ENCODE measurements at regions not wholly inside any gene's neighbourhood (a gene's known extent, or its start where the extent isn't known, plus 50 kb on each side); places are given as distances from the start of the nearest gene placed in this dataset.

DNA sequence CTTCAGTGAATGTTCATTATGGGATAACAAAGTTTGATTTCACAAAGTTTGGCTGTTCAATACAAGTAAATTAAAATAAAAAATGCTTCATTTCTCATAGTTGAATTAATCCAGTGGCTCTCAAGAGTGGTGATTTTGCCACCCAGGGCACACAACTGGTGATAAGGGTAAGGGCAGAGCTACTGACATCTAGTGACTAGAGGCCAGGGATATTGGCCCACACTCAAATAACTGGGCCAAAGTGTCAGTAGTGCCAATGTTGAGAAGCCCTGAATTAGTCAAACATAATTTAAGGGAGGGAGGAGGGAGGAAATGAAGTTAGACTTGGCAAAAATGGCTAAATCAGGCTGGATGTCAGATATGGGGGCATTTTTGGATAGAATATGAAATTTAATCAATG lies 880.5 kb upstream of the ADGRL4 start:
- H3K36me3 ChIP-seq (replicated peaks in 1 of 2; ENCODE audit: control insufficient read depth in 1 of 2, insufficient read depth in 2 of 2, low read length in 2 of 2) = no peaks in the 10 kb centered on the region
- no peak overlapping the region for H3K4me2 ChIP-seq (ENCODE audit: low read depth, low read length)
- no peak overlapping the region for H3K27ac ChIP-seq (ENCODE audit: extremely low read length, insufficient read depth, low read length)
- H4K20me1 ChIP-seq (ENCODE audit: insufficient read depth, low read length) = no peaks in the 10 kb centered on the region
- H3K9me3 ChIP-seq (ENCODE audit: low read length) = peaks cover 59% of the 10 kb centered on the region
- TF ChIP-seq ZNF337 (CRISPR knock-in tag; IDR thresholded peaks at IDR 0.05; ENCODE audit: borderline replicate concordance, low read depth) (no peak), ZNF543 (CRISPR knock-in tag; IDR thresholded peaks at IDR 0.05) (no peak), NR1H2 (CRISPR knock-in tag; IDR thresholded peaks at IDR 0.05; ENCODE audit: borderline replicate concordance, low read depth) (no peak)
- FAIRE-seq (no peak), DNase-seq (ENCODE audit: low spot score) (no peak), ATAC-seq (no peak)
- H3K27me3 ChIP-seq (ENCODE audit: control insufficient read depth in 1 of 2, insufficient read depth in 2 of 2, low read length in 2 of 2) = no peaks in the 10 kb centered on the region
- intact Hi-C loops (cut with micrococcal nuclease; ENCODE audit: unreplicated experiment) = no loop called here
- no peak overlapping the region for H2AFZ ChIP-seq (ENCODE audit: low read length)
- no peaks in the 10 kb centered on the region for H3K4me1 ChIP-seq (ENCODE audit: insufficient read depth, low read length)
- no peak overlapping the region for H3K9ac ChIP-seq (ENCODE audit: insufficient read depth, low read depth, low read length)
- BruUV-seq (replicated peaks) = no TSS peak
- H3K4me3 ChIP-seq (replicated peaks in 1 of 3; ENCODE audit: insufficient read depth in 1 of 3, low read depth in 2 of 3, low read length in 3 of 3) = no peak overlapping the region
- ChIA-PET POLR2A (no interaction called here), CTCF (ENCODE audit: low intra/inter-chr PET ratio, low total read pairs) (no interaction called here)
- in situ Hi-C loops (cut with HindIII; ENCODE audit: extremely low pct_ligation_motif_present, low pct_unique_long_range_greater_than_20kb) = no loop called here
- H3K79me2 ChIP-seq (ENCODE audit: insufficient read depth, low read length) = no peaks in the 10 kb centered on the region

DNA sequence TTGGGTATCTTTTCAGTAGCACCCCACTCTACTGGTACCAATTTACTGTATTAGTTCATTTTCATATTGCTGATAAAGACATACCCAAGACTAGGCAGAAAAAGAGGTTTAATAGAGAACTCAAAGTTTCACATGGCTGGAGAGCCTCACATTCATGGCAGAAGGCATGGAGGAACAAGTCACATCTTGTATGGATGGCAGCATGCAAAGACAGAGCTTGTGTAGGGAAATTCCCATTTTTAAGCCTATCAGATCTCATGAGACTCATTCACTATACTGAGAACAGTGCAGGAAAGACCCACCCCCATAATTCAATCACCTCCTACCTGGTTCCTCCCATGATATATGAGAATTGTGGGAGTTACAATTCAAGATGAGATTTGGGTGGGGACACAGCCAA lies 878.6 kb upstream of the ADGRL4 start:
- in situ Hi-C loops (cut with HindIII; ENCODE audit: extremely low pct_ligation_motif_present, low pct_unique_long_range_greater_than_20kb) = no loop called here
- intact Hi-C loops (cut with micrococcal nuclease; ENCODE audit: unreplicated experiment) = no loop called here
- no peak for DNase-seq (ENCODE audit: low spot score)
- H4K20me1 ChIP-seq (ENCODE audit: insufficient read depth, low read length) = no peaks in the 10 kb centered on the region
- H3K79me2 ChIP-seq (ENCODE audit: insufficient read depth, low read length) = no peaks in the 10 kb centered on the region
- CTCF ChIA-PET (ENCODE audit: low intra/inter-chr PET ratio, low total read pairs) = no interaction called here
- no peak overlapping the region for H3K4me3 ChIP-seq (replicated peaks in 1 of 3; ENCODE audit: insufficient read depth in 1 of 3, low read depth in 2 of 3, low read length in 3 of 3)
- H3K36me3 ChIP-seq (replicated peaks in 1 of 2; ENCODE audit: control insufficient read depth in 1 of 2, insufficient read depth in 2 of 2, low read length in 2 of 2) = no peaks in the 10 kb centered on the region
- peaks cover 72% of the 10 kb centered on the region for H3K9me3 ChIP-seq (ENCODE audit: low read length)
- no peak for FAIRE-seq
- POLR2A ChIA-PET = no interaction called here
- H2AFZ ChIP-seq (ENCODE audit: low read length) = no peak overlapping the region
- no peaks in the 10 kb centered on the region for H3K4me1 ChIP-seq (ENCODE audit: insufficient read depth, low read length)
- H3K27ac ChIP-seq (ENCODE audit: extremely low read length, insufficient read depth, low read length) = no peak overlapping the region
- no peak overlapping the region for H3K4me2 ChIP-seq (ENCODE audit: low read depth, low read length)
- no peak for ATAC-seq
- H3K9ac ChIP-seq (ENCODE audit: insufficient read depth, low read depth, low read length) = no peak overlapping the region
- BruUV-seq (replicated peaks) = no TSS peak
- no peaks in the 10 kb centered on the region for H3K27me3 ChIP-seq (ENCODE audit: control insufficient read depth in 1 of 2, insufficient read depth in 2 of 2, low read length in 2 of 2)
- TF ChIP-seq ZBTB14 (CRISPR knock-in tag; IDR thresholded peaks at IDR 0.05) (no peak), DR1 (CRISPR knock-in tag; IDR thresholded peaks at IDR 0.05) (no peak), ZNF136 (CRISPR knock-in tag; IDR thresholded peaks at IDR 0.05; ENCODE audit: low read depth) (no peak), PRMT3 (CRISPR knock-in tag; IDR thresholded peaks at IDR 0.05; ENCODE audit: borderline replicate concordance, low read depth) (no peak), ZNF224 (CRISPR knock-in tag; IDR thresholded peaks at IDR 0.05) (no peak), NAIF1 (CRISPR knock-in tag; IDR thresholded peaks at IDR 0.05; ENCODE audit: borderline replicate concordance) (no peak), ZFAT (CRISPR knock-in tag; conservative IDR thresholded peaks at IDR 0.05) (no peak), HOXA3 (CRISPR knock-in tag; IDR thresholded peaks at IDR 0.05) (no peak), NR0B2 (CRISPR knock-in tag; IDR thresholded peaks at IDR 0.05) (no peak)
- TF ChIP-seq, protein P1, sequence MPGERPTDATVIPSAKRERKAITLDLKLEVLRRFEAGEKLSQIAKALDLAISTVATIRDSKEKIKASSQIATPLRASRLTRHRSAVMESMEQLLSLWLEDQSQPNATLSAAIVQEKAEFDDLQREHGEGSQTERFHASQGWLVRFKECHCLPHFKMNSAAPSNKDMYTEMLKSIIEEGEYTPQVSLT (CRISPR knock-in tag; IDR thresholded peaks at IDR 0.05; ENCODE audit: borderline replicate concordance, low read depth) = no peak
- TF ChIP-seq, protein P2, sequence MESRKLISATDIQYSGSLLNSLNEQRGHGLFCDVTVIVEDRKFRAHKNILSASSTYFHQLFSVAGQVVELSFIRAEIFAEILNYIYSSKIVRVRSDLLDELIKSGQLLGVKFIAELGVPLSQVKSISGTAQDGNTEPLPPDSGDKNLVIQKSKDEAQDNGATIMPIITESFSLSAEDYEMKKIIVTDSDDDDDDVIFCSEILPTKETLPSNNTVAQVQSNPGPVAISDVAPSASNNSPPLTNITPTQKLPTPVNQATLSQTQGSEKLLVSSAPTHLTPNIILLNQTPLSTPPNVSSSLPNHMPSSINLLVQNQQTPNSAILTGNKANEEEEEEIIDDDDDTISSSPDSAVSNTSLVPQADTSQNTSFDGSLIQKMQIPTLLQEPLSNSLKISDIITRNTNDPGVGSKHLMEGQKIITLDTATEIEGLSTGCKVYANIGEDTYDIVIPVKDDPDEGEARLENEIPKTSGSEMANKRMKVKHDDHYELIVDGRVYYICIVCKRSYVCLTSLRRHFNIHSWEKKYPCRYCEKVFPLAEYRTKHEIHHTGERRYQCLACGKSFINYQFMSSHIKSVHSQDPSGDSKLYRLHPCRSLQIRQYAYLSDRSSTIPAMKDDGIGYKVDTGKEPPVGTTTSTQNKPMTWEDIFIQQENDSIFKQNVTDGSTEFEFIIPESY (CRISPR knock-in tag; IDR thresholded peaks at IDR 0.05) = no peak
- TF ChIP-seq, protein P3, sequence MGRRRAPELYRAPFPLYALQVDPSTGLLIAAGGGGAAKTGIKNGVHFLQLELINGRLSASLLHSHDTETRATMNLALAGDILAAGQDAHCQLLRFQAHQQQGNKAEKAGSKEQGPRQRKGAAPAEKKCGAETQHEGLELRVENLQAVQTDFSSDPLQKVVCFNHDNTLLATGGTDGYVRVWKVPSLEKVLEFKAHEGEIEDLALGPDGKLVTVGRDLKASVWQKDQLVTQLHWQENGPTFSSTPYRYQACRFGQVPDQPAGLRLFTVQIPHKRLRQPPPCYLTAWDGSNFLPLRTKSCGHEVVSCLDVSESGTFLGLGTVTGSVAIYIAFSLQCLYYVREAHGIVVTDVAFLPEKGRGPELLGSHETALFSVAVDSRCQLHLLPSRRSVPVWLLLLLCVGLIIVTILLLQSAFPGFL (CRISPR knock-in tag; IDR thresholded peaks at IDR 0.05) = no peak

Measured in HepG2 (cell line).